ENCODE measurements at regions not wholly inside any gene's neighbourhood (a gene's known extent, or its start where the extent isn't known, plus 50 kb on each side); places are given as distances from the start of the nearest gene placed in this dataset.
"Not testable (repeated sequence)": the region's sequence is repeated elsewhere in the genome, so short reads cannot be mapped to it uniquely, and the experiment has no call there.

DNA sequence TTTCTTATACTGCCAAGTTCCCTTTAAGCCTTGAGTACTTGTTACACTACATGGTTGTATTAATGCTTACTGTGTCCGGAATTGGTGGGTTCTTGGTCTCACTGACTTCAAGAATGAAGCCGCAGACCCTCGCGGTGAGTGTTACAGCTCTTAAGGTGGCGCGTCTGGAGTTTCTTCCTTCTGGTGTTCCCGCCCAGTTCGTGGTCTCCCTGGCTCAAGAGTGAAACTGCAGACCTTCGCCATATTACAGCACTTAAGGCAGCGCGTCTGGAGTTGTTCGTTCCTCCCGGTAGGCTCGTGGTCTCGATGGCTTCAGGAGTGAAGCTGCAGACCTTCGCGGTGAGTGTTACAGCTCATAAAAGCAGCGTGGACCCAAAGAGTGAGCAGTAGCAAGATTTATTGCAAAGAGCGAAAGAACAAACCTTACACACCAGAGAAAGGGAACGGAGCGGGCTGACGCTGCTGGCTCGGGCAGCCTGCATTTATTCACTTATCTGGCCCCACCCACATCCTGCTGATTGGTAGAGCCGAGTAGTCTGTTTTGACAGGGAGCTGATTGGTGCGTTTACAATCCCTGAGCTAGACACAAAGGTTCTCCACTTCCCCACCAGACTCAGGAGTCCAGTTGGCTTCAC, 1171.3 kb upstream of the B3GALT2 start:
- not testable (repeated sequence) for DNase-seq

DNA sequence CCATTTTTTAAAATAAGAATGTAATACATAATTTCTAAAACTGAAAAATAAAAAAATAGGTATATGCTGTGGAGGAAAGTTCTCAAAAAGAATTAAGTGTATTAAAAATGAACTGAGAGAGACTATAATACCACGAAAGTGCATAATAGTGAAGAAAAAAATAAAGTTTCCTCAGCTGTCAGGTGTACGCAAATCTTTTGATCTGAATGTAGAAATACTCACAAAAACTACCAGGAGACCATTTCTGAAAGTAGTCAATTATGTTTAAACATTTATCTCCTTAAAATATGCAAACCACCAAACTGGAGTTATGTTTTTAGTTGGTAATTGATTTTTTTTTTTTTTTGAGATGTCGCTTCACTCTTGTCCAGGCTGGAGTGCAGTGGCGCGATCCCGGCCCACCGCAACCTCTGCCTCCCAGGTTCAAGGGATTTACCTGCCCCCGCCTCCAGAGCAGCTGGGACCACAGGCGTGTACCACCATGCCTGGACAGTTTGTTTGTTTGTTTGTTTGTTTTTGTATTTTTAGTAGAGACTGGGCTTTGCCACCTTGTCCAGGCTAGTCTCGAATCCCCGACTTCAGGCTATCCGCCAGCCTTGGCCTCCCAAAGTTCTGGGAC, 1169.2 kb upstream of the B3GALT2 start:
- DNase-seq = no peak

GRCh38 chr1:194353121-194353520, 1166.7 kb upstream of the B3GALT2 start:
- DNase-seq = no peak

DNA sequence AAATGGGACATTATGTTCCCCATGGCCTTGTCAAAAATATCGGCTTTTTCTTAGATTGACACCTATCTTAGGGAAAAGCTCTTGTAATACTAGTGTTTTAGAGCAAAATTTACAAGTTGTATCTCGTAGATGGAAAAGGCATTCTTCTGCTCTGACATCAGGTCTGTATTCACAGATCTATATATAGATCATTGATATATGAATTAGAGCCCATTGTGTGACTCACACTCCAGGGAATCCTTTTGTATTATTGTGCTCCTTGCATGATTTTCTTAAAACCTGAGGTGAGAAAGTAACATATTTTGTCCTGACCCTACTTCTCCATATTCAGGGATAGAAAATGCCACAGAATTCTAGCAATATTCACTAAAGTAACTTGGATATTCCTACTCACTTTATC, 1160.8 kb upstream of the B3GALT2 start:
- DNase-seq = no peak

GRCh38 chr1:194342484-194343262, 1156.3 kb upstream of the B3GALT2 start:
- no peak for DNase-seq

DNA sequence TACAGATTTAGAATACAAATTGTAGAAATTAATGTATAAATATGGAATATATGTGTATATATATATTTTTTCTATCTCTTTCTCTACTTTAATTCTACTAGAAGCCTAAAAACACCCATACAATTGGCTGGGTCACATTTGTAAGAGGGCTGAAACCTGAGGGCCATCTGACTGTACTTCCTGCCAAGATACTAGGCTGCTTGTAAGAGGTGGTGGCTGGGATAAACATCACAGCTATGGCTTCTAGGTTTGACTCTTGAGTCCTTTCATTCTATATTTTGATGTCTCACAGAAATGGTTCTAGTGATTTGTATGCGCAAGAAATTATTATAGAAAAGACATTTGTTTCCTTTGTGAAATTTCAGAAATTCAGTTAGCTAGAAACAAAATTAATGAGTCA, 1155.2 kb upstream of the B3GALT2 start:
- no peak for DNase-seq

GRCh38 chr1:194339471-194339870, 1153.1 kb upstream of the B3GALT2 start:
- no peak for DNase-seq

- no peak for DNase-seq
Measured at GRCh38 chr1:194338241-194338948, 1152.0 kb upstream of the B3GALT2 start.

- DNase-seq = no peak
Measured at GRCh38 chr1:194333240-194333639, 1146.8 kb upstream of the B3GALT2 start.

GRCh38 chr1:194331758-194332157, 1145.3 kb upstream of the B3GALT2 start:
- no peak for DNase-seq

DNA sequence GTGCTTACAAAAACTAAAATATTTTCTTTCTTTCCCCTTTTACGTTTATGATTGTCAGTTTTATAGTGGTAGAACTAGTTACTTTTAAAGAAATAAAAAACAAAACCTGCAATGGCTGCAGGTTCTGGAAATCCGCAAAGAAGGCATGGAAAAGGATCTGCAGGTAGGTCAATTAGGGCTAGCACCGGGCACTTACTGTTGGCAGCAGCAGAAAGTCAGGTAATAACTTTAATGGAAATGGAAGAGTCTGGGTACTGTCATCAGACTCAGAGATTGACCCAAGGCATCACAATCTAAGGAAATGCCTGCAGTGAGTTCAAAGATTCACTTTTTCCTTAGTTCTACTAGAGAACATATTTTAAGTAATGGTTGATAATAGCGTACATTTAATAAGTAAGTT, 1136.3 kb upstream of the B3GALT2 start:
- no peak for DNase-seq

GRCh38 chr1:194318790-194319280, 1132.4 kb upstream of the B3GALT2 start:
- no peak for DNase-seq

DNA sequence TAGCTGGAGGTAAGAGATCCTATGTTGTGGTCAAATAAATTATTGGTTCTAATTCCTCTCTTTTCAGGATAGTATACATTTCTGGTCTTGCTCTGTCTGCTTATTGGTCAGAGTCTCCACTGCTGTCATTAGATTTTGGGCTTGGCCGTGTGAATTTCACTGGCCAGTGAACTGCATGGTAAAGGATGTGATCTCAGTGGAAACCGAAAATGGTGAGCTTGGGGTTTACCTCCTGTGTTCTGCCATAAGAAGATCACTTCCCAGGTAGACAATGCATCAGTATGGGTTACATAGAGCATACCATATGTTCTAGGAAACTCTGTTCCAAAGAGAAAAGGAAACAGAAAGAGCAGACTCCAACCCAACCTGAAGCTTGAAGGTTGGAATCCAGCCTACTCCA, 1123.3 kb upstream of the B3GALT2 start:
- DNase-seq = no peak

DNA sequence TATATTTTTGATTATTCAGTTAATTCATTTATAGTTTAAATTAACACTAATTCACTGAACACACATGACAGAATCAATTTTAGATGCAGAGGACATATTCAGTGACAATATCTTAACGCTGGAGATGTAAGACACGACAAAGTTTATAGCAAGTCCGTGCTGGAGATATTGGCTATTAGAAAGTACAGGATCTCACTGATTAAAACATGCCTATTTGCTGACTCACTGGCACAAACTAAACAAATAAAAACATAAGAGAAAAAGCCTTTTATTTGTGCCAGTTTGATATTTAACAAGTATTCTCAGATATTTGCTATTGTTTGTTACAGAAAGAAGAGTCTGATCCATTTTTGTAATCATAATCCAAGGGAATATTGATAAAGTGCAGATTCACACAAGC, 1122.9 kb upstream of the B3GALT2 start:
- no peak for DNase-seq

GRCh38 chr1:194300776-194301175, 1114.4 kb upstream of the B3GALT2 start:
- DNase-seq = no peak

DNA sequence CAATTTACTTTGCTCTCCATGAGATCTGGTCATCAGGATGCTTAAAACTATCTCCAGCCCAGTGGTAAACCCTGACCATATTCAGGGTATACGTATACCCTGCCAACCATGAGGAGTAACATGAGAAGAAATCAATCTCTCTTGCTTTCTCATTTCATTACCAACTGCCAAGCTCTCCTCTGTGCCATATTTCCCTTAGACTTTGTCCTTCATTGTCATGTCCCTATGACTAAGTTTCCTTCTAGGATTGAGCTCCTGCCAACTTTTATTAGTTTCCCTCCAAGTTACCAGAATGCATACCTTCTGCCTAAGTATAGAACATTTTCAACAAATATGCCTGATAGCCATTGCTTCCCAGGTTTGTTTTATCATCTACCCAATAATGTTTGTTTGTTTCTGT, 1113.9 kb upstream of the B3GALT2 start:
- DNase-seq = no peak

- DNase-seq = peak; percentile 9
Measured at GRCh38 chr1:194298007-194298598, 1111.7 kb upstream of the B3GALT2 start.

GRCh38 chr1:194297094-194297493, 1110.7 kb upstream of the B3GALT2 start:
- DNase-seq = no peak

DNA sequence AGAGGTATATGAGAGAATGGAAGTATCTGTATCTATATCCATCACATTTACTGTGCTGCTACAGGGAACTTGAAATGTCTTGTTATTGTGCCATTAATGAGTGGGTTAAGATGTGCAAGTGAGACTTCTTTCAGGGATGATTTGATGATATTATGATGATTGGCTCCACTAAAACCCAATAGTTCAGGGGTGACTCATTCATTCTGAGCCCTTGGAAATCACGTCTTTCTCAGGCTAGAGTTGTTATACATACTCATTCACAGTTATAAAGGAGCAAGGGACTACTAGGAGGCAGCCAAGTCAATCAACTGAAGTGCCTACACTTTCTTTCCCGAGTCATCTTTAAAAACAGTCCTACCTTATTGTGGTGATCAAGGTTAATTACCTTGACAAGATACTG, 1109.8 kb upstream of the B3GALT2 start:
- no peak for DNase-seq

DNA sequence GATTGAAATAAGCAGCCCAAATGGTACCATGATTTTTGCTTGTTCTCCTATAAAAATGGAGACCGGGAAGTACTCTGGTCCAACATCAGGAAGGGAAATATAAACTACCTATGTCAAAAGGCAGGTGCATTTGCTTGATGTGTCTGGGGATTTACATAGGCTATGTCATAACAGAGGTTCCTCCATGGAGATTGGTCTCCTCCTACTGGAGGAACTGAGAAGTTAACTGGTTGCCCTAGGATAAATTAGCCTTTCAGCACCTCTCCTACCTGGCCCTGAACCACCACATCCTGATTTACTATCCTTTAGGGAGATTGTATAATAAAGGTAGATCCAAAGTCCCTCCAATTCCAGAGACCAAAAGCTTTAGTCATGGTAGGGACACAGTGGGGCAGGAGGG, 1109.3 kb upstream of the B3GALT2 start:
- DNase-seq = peak; percentile 39

GRCh38 chr1:194293851-194294405, 1107.5 kb upstream of the B3GALT2 start:
- no peak for DNase-seq

DNA sequence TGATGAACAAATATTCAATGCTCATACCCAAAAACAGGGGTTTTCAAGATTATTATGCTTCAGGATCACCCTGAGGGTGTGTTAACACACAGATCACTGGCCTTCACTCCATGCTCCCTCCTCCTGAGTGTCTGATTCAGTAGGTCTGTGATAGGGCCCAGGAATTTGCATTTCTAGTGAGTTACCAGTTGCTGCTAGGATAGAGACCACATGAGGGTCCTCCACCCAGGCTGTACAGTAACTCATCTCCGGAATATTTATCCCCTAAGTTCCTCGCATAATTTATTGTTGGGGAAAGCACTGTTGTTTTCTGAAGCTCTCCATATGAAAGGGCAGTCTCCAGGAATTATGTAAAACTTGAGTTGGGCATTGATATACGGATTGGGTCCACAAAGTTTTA, 1106.6 kb upstream of the B3GALT2 start:
- DNase-seq = no peak
